WTC11 (cell line): ENCODE measurements at regions not wholly inside any gene's neighbourhood (a gene's known extent, or its start where the extent isn't known, plus 50 kb on each side); places are given as distances from the start of the nearest gene placed in this dataset.

ENCODE experiments used
- ATAC-seq: fragments of 200-7000 bp; cut with Tn5 transposase; 2 replicates; pipeline ENCODE4 v1.10.0; 2021; ENCODE audit warnings: mild to moderate bottlenecking, moderate library complexity
- CTCF ChIA-PET: fragments of 300-600 bp; sonication (Branson Sonifier 250); formaldehyde crosslinking; loops from one replicate; lab custom pipeline; 2021; ENCODE audit warnings: antibody characterized with exemption; lab: Charles Lee
- POLR2A ChIA-PET: fragments of 350-600 bp; sonication (Branson Sonifier 250); formaldehyde crosslinking; loops from one replicate; lab custom pipeline; 2021; ENCODE audit warnings: antibody characterized with exemption; lab: Charles Lee
- DNase-seq: peaks from one replicate; pipeline ENCODE4 v3.0.0; 2021; ENCODE audit warnings: low spot score
- H3K27ac Mint-ChIP-seq: 2 replicates; pipeline ENCODE4 v1.8.0; 2021; ENCODE audit warnings: mixed read lengths
- H3K27me3 Mint-ChIP-seq: 2 replicates; pipeline ENCODE4 v1.8.0; 2021; ENCODE audit warnings: low read depth, mild to moderate bottlenecking, moderate library complexity, mixed read lengths
- H3K36me3 Mint-ChIP-seq: 2 replicates; pipeline ENCODE4 v1.8.0; 2021; ENCODE audit warnings: mixed read lengths
- H3K4me1 Mint-ChIP-seq: 2 replicates; pipeline ENCODE4 v1.8.0; 2022; ENCODE audit warnings: mixed read lengths
- H3K4me3 Mint-ChIP-seq: 2 replicates; pipeline ENCODE4 v1.8.0; 2021; ENCODE audit warnings: mild to moderate bottlenecking, moderate library complexity, mixed read lengths
- H3K9me3 Mint-ChIP-seq: 2 replicates; pipeline ENCODE4 v1.8.0; 2021; ENCODE audit warnings: mixed read lengths
- ATF1 ChIP-seq: sonication (generic); formaldehyde crosslinking; IDR thresholded peaks from 2 replicates; pipeline ENCODE4 v1.8.1; 2023; ENCODE audit warnings: mild to moderate bottlenecking, moderate library complexity, missing genetic modification reagents
- CREB1 ChIP-seq: sonication (generic); formaldehyde crosslinking; IDR thresholded peaks from 2 replicates; pipeline ENCODE4 v1.8.0; 2023; ENCODE audit warnings: mild to moderate bottlenecking, missing genetic modification reagents
- CREM ChIP-seq: sonication (generic); formaldehyde crosslinking; IDR thresholded peaks from 2 replicates; pipeline ENCODE4 v1.8.1; 2022; ENCODE audit warnings: mild to moderate bottlenecking, missing genetic modification reagents, moderate library complexity
- ESRRA ChIP-seq: sonication (generic); formaldehyde crosslinking; IDR thresholded peaks from 2 replicates; pipeline ENCODE4 v1.8.1; 2022; ENCODE audit warnings: mild to moderate bottlenecking, missing genetic modification reagents, borderline replicate concordance
- FOXK1 ChIP-seq: sonication (generic); formaldehyde crosslinking; IDR thresholded peaks from 2 replicates; pipeline ENCODE4 v1.8.0; 2022; ENCODE audit warnings: mild to moderate bottlenecking, moderate library complexity, missing genetic modification reagents
- NR2C2 ChIP-seq: sonication (generic); formaldehyde crosslinking; IDR thresholded peaks from 2 replicates; pipeline ENCODE4 v1.8.0; 2022; ENCODE audit warnings: mild to moderate bottlenecking, missing genetic modification reagents
- NR3C1 ChIP-seq: sonication (generic); formaldehyde crosslinking; conservative IDR thresholded peaks from 2 replicates; pipeline ENCODE4 v1.8.1; 2023; ENCODE audit warnings: low read depth, mild to moderate bottlenecking, missing genetic modification reagents
- PRRX2 ChIP-seq: fragments of 250-450 bp; sonication (Bioruptor Pico); IDR thresholded peaks from 2 replicates; pipeline ENCODE4 v1.8.0; 2021; ENCODE audit warnings: mild to moderate bottlenecking
- TP53 ChIP-seq: sonication (generic); formaldehyde crosslinking; IDR thresholded peaks from 2 replicates; pipeline ENCODE4 v1.8.1; 2023; ENCODE audit warnings: mild to moderate bottlenecking, missing genetic modification reagents
- TF ChIP-seq, protein P1 (sequence below): sonication (generic); formaldehyde crosslinking; IDR thresholded peaks from 2 replicates; pipeline ENCODE4 v1.8.0; 2023; ENCODE audit warnings: mild to moderate bottlenecking, missing genetic modification reagents
- TF ChIP-seq, protein P2 (sequence below): sonication (generic); formaldehyde crosslinking; conservative IDR thresholded peaks from 2 replicates; pipeline ENCODE4 v1.8.1; 2023; ENCODE audit warnings: mild to moderate bottlenecking, low read depth, missing genetic modification reagents, moderate library complexity
- TF ChIP-seq, protein P3 (sequence below): sonication (generic); formaldehyde crosslinking; IDR thresholded peaks from 2 replicates; pipeline ENCODE4 v1.8.1; 2023; ENCODE audit warnings: mild to moderate bottlenecking, missing genetic modification reagents
- TF ChIP-seq, protein P4 (sequence below): sonication (generic); formaldehyde crosslinking; IDR thresholded peaks from 2 replicates; pipeline ENCODE4 v1.8.0; 2022; ENCODE audit warnings: mild to moderate bottlenecking, missing genetic modification reagents
- TF ChIP-seq, protein P5 (sequence below): sonication (generic); formaldehyde crosslinking; IDR thresholded peaks from 2 replicates; pipeline ENCODE4 v1.8.1; 2022; ENCODE audit warnings: missing genetic modification reagents, borderline replicate concordance
- TF ChIP-seq, protein P6 (sequence below): sonication (generic); formaldehyde crosslinking; IDR thresholded peaks from 2 replicates; pipeline ENCODE4 v1.8.1; 2023; ENCODE audit warnings: mild to moderate bottlenecking, missing genetic modification reagents, borderline replicate concordance
- TF ChIP-seq, protein P7 (sequence below): fragments of 250-450 bp; sonication (Bioruptor Pico); IDR thresholded peaks from 2 replicates; pipeline ENCODE4 v1.9.0; 2021; ENCODE audit warnings: mild to moderate bottlenecking
- TF ChIP-seq, protein P8 (sequence below): fragments of 250-450 bp; sonication (Bioruptor Pico); IDR thresholded peaks from 2 replicates; pipeline ENCODE4 v2.1.2; 2022; ENCODE audit warnings: mild to moderate bottlenecking, moderate library complexity
- TF ChIP-seq, protein P9 (sequence below): sonication (generic); formaldehyde crosslinking; IDR thresholded peaks from 2 replicates; pipeline ENCODE4 v1.8.1; 2022; ENCODE audit warnings: mild to moderate bottlenecking, moderate library complexity, missing genetic modification reagents

DNA sequence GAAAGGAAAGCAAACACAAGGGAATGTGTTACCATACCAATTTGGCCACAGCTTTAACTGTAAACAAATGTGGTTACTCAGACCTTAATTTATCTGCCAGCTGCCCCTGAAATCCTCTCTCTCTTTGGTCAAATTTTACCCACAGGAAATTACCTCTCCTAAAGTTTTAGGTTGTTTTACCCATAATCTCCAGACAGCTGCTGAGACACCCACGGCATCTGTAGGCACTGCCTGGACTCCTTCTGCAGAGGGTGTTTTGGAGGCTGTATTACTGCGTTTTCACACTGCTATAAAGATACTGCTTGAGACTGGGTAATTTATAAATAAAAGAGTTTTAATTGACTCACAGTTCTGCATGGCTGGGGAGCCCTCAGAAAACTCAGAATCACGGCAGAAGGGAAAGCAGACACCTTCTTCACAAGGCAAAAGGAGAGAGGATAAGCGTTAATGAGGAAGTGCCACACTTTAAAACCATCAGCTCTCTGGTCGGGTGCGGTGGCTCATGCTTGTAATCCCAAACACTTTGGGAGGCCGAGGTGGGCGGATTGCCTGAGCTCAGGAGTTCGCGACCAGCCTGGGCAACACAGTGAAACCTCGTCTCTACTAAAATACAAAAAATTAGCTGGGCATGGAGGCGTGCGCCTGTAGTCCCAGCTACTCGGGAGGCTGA lies 677.5 kb upstream of the FSHR start:
- peaks cover 7% of the 10 kb centered on the region for H3K4me1 Mint-ChIP-seq
- CTCF ChIA-PET = no interaction called here
- H3K27ac Mint-ChIP-seq = no peak overlapping the region
- TF ChIP-seq, protein P1, sequence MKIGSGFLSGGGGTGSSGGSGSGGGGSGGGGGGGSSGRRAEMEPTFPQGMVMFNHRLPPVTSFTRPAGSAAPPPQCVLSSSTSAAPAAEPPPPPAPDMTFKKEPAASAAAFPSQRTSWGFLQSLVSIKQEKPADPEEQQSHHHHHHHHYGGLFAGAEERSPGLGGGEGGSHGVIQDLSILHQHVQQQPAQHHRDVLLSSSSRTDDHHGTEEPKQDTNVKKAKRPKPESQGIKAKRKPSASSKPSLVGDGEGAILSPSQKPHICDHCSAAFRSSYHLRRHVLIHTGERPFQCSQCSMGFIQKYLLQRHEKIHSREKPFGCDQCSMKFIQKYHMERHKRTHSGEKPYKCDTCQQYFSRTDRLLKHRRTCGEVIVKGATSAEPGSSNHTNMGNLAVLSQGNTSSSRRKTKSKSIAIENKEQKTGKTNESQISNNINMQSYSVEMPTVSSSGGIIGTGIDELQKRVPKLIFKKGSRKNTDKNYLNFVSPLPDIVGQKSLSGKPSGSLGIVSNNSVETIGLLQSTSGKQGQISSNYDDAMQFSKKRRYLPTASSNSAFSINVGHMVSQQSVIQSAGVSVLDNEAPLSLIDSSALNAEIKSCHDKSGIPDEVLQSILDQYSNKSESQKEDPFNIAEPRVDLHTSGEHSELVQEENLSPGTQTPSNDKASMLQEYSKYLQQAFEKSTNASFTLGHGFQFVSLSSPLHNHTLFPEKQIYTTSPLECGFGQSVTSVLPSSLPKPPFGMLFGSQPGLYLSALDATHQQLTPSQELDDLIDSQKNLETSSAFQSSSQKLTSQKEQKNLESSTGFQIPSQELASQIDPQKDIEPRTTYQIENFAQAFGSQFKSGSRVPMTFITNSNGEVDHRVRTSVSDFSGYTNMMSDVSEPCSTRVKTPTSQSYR (CRISPR knock-in tag) = no peak
- TF ChIP-seq, protein P2, sequence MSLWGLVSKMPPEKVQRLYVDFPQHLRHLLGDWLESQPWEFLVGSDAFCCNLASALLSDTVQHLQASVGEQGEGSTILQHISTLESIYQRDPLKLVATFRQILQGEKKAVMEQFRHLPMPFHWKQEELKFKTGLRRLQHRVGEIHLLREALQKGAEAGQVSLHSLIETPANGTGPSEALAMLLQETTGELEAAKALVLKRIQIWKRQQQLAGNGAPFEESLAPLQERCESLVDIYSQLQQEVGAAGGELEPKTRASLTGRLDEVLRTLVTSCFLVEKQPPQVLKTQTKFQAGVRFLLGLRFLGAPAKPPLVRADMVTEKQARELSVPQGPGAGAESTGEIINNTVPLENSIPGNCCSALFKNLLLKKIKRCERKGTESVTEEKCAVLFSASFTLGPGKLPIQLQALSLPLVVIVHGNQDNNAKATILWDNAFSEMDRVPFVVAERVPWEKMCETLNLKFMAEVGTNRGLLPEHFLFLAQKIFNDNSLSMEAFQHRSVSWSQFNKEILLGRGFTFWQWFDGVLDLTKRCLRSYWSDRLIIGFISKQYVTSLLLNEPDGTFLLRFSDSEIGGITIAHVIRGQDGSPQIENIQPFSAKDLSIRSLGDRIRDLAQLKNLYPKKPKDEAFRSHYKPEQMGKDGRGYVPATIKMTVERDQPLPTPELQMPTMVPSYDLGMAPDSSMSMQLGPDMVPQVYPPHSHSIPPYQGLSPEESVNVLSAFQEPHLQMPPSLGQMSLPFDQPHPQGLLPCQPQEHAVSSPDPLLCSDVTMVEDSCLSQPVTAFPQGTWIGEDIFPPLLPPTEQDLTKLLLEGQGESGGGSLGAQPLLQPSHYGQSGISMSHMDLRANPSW (CRISPR knock-in tag) = no peak
- TF ChIP-seq, protein P3, sequence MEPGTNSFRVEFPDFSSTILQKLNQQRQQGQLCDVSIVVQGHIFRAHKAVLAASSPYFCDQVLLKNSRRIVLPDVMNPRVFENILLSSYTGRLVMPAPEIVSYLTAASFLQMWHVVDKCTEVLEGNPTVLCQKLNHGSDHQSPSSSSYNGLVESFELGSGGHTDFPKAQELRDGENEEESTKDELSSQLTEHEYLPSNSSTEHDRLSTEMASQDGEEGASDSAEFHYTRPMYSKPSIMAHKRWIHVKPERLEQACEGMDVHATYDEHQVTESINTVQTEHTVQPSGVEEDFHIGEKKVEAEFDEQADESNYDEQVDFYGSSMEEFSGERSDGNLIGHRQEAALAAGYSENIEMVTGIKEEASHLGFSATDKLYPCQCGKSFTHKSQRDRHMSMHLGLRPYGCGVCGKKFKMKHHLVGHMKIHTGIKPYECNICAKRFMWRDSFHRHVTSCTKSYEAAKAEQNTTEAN (CRISPR knock-in tag) = no peak
- TF ChIP-seq FOXK1 (CRISPR knock-in tag) (no peak), ATF1 (CRISPR knock-in tag) (no peak), CREM (CRISPR knock-in tag) (no peak), ESRRA (CRISPR knock-in tag) (no peak), PRRX2 (CRISPR knock-in tag) (no peak), NR3C1 (CRISPR knock-in tag) (no peak), TP53 (CRISPR knock-in tag) (no peak), CREB1 (CRISPR knock-in tag) (no peak), NR2C2 (no peak)
- TF ChIP-seq, protein P4, sequence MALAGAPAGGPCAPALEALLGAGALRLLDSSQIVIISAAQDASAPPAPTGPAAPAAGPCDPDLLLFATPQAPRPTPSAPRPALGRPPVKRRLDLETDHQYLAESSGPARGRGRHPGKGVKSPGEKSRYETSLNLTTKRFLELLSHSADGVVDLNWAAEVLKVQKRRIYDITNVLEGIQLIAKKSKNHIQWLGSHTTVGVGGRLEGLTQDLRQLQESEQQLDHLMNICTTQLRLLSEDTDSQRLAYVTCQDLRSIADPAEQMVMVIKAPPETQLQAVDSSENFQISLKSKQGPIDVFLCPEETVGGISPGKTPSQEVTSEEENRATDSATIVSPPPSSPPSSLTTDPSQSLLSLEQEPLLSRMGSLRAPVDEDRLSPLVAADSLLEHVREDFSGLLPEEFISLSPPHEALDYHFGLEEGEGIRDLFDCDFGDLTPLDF (CRISPR knock-in tag) = no peak
- TF ChIP-seq, protein P5, sequence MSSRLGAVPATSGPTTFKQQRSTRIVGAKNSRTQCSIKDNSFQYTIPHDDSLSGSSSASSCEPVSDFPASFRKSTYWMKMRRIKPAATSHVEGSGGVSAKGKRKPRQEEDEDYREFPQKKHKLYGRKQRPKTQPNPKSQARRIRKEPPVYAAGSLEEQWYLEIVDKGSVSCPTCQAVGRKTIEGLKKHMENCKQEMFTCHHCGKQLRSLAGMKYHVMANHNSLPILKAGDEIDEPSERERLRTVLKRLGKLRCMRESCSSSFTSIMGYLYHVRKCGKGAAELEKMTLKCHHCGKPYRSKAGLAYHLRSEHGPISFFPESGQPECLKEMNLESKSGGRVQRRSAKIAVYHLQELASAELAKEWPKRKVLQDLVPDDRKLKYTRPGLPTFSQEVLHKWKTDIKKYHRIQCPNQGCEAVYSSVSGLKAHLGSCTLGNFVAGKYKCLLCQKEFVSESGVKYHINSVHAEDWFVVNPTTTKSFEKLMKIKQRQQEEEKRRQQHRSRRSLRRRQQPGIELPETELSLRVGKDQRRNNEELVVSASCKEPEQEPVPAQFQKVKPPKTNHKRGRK (CRISPR knock-in tag) = no peak
- TF ChIP-seq, protein P6, sequence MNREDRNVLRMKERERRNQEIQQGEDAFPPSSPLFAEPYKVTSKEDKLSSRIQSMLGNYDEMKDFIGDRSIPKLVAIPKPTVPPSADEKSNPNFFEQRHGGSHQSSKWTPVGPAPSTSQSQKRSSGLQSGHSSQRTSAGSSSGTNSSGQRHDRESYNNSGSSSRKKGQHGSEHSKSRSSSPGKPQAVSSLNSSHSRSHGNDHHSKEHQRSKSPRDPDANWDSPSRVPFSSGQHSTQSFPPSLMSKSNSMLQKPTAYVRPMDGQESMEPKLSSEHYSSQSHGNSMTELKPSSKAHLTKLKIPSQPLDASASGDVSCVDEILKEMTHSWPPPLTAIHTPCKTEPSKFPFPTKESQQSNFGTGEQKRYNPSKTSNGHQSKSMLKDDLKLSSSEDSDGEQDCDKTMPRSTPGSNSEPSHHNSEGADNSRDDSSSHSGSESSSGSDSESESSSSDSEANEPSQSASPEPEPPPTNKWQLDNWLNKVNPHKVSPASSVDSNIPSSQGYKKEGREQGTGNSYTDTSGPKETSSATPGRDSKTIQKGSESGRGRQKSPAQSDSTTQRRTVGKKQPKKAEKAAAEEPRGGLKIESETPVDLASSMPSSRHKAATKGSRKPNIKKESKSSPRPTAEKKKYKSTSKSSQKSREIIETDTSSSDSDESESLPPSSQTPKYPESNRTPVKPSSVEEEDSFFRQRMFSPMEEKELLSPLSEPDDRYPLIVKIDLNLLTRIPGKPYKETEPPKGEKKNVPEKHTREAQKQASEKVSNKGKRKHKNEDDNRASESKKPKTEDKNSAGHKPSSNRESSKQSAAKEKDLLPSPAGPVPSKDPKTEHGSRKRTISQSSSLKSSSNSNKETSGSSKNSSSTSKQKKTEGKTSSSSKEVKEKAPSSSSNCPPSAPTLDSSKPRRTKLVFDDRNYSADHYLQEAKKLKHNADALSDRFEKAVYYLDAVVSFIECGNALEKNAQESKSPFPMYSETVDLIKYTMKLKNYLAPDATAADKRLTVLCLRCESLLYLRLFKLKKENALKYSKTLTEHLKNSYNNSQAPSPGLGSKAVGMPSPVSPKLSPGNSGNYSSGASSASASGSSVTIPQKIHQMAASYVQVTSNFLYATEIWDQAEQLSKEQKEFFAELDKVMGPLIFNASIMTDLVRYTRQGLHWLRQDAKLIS = no peak
- TF ChIP-seq, protein P7, sequence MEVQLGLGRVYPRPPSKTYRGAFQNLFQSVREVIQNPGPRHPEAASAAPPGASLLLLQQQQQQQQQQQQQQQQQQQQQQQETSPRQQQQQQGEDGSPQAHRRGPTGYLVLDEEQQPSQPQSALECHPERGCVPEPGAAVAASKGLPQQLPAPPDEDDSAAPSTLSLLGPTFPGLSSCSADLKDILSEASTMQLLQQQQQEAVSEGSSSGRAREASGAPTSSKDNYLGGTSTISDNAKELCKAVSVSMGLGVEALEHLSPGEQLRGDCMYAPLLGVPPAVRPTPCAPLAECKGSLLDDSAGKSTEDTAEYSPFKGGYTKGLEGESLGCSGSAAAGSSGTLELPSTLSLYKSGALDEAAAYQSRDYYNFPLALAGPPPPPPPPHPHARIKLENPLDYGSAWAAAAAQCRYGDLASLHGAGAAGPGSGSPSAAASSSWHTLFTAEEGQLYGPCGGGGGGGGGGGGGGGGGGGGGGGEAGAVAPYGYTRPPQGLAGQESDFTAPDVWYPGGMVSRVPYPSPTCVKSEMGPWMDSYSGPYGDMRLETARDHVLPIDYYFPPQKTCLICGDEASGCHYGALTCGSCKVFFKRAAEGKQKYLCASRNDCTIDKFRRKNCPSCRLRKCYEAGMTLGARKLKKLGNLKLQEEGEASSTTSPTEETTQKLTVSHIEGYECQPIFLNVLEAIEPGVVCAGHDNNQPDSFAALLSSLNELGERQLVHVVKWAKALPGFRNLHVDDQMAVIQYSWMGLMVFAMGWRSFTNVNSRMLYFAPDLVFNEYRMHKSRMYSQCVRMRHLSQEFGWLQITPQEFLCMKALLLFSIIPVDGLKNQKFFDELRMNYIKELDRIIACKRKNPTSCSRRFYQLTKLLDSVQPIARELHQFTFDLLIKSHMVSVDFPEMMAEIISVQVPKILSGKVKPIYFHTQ = no peak
- TF ChIP-seq, protein P8, sequence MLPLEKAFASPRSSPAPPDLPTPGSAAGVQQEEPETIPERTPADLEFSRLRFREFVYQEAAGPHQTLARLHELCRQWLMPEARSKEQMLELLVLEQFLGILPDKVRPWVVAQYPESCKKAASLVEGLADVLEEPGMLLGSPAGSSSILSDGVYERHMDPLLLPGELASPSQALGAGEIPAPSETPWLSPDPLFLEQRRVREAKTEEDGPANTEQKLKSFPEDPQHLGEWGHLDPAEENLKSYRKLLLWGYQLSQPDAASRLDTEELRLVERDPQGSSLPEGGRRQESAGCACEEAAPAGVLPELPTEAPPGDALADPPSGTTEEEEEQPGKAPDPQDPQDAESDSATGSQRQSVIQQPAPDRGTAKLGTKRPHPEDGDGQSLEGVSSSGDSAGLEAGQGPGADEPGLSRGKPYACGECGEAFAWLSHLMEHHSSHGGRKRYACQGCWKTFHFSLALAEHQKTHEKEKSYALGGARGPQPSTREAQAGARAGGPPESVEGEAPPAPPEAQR = no peak
- TF ChIP-seq, protein P9, sequence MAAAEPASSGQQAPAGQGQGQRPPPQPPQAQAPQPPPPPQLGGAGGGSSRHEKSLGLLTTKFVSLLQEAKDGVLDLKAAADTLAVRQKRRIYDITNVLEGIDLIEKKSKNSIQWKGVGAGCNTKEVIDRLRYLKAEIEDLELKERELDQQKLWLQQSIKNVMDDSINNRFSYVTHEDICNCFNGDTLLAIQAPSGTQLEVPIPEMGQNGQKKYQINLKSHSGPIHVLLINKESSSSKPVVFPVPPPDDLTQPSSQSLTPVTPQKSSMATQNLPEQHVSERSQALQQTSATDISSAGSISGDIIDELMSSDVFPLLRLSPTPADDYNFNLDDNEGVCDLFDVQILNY (CRISPR knock-in tag) = no peak
- POLR2A ChIA-PET = no interaction called here
- no peaks in the 10 kb centered on the region for H3K27me3 Mint-ChIP-seq
- no peaks in the 10 kb centered on the region for H3K9me3 Mint-ChIP-seq
- DNase-seq (no peak), ATAC-seq (no peak)
- H3K4me3 Mint-ChIP-seq = no peak overlapping the region
- H3K36me3 Mint-ChIP-seq = no peaks in the 10 kb centered on the region
